ENCODE measurements at regions not wholly inside any gene's neighbourhood (a gene's known extent, or its start where the extent isn't known, plus 50 kb on each side); places are given as distances from the start of the nearest gene placed in this dataset.
A peak's percentile ranks its signal among the peaks of the same experiment; 100 is the strongest.

GRCh38 chr13:99075268-99076191, 97.7 kb upstream of the DOCK9 start:
- no peak for DNase-seq (ENCODE audit: low read depth, low spot score)
- Histone ChIP-seq H3K27ac (ENCODE audit: low read length) (no peak overlapping the region), H3K27me3 (ENCODE audit: control insufficient read depth, insufficient read depth, low read length) (no peaks in the 10 kb centered on the region), H3K4me3 (ENCODE audit: low read length) (no peak overlapping the region), H3K4me1 (ENCODE audit: control insufficient read depth, insufficient read depth, low read length) (no peaks in the 10 kb centered on the region), H3K36me3 (ENCODE audit: control insufficient read depth, insufficient read depth, low read length) (no peaks in the 10 kb centered on the region), H3K9me3 (ENCODE audit: control insufficient read depth, insufficient read depth, low read length) (no peaks in the 10 kb centered on the region)
- no CpG with 5 or more reads among the region's 1 CpG for WGBS (ENCODE audit: insufficient coverage, insufficient read length)

GRCh38 chr13:99078017-99078771, 100.3 kb upstream of the DOCK9 start:
- Histone ChIP-seq H3K4me1 (ENCODE audit: control insufficient read depth, insufficient read depth, low read length) (no peaks in the 10 kb centered on the region), H3K4me3 (ENCODE audit: low read length) (no peak overlapping the region), H3K36me3 (ENCODE audit: control insufficient read depth, insufficient read depth, low read length) (no peaks in the 10 kb centered on the region), H3K9me3 (ENCODE audit: control insufficient read depth, insufficient read depth, low read length) (no peaks in the 10 kb centered on the region), H3K27ac (ENCODE audit: low read length) (no peak overlapping the region), H3K27me3 (ENCODE audit: control insufficient read depth, insufficient read depth, low read length) (no peaks in the 10 kb centered on the region)
- WGBS (ENCODE audit: insufficient coverage, insufficient read length): no CpG with 5 or more reads among the region's 8 CpGs
- DNase-seq (ENCODE audit: low read depth, low spot score): no peak

GRCh38 chr13:99080131-99080530, 102.3 kb upstream of the DOCK9 start:
- Histone ChIP-seq H3K27me3 (ENCODE audit: control insufficient read depth, insufficient read depth, low read length) (peaks cover 9% of the 10 kb centered on the region; the same call in 1 of the 2 replicates), H3K36me3 (ENCODE audit: control insufficient read depth, insufficient read depth, low read length) (no peaks in the 10 kb centered on the region), H3K4me3 (ENCODE audit: low read length) (no peak overlapping the region), H3K4me1 (ENCODE audit: control insufficient read depth, insufficient read depth, low read length) (no peaks in the 10 kb centered on the region), H3K9me3 (ENCODE audit: control insufficient read depth, insufficient read depth, low read length) (no peaks in the 10 kb centered on the region), H3K27ac (ENCODE audit: low read length) (no peak overlapping the region)
- no CpG with 5 or more reads among the region's 2 CpGs for WGBS (ENCODE audit: insufficient coverage, insufficient read length)
- no peak for DNase-seq (ENCODE audit: low read depth, low spot score)

- no peak overlapping the region for H3K27ac ChIP-seq (ENCODE audit: low read length)
- H3K9me3 ChIP-seq (ENCODE audit: control insufficient read depth, insufficient read depth, low read length): no peaks in the 10 kb centered on the region
- WGBS (ENCODE audit: insufficient coverage, insufficient read length): no CpG with 5 or more reads among the region's 2 CpGs
- H3K4me3 ChIP-seq (ENCODE audit: low read length): no peak overlapping the region
- peaks cover 11% of the 10 kb centered on the region for H3K27me3 ChIP-seq (ENCODE audit: control insufficient read depth, insufficient read depth, low read length)
- DNase-seq (ENCODE audit: low read depth, low spot score): no peak
- 0 out of 2 replicates have a peak, but pooled peaks cover 1% of the 10 kb centered on the region for H3K4me1 ChIP-seq (ENCODE audit: control insufficient read depth, insufficient read depth, low read length)
- H3K36me3 ChIP-seq (ENCODE audit: control insufficient read depth, insufficient read depth, low read length): no peaks in the 10 kb centered on the region
These were observed 106.1 kb upstream of the DOCK9 start for GRCh38 chr13:99083981-99084380.

- no peak overlapping the region for H3K27ac ChIP-seq (ENCODE audit: low read length)
- H3K4me1 ChIP-seq (ENCODE audit: control insufficient read depth, insufficient read depth, low read length): 0 out of 2 replicates have a peak, but pooled peaks cover 1% of the 10 kb centered on the region
- peaks cover 11% of the 10 kb centered on the region for H3K27me3 ChIP-seq (ENCODE audit: control insufficient read depth, insufficient read depth, low read length)
- no peaks in the 10 kb centered on the region for H3K9me3 ChIP-seq (ENCODE audit: control insufficient read depth, insufficient read depth, low read length)
- no CpG with 5 or more reads among the region's 27 CpGs for WGBS (ENCODE audit: insufficient coverage, insufficient read length)
- DNase-seq (ENCODE audit: low read depth, low spot score): no peak
- H3K4me3 ChIP-seq (ENCODE audit: low read length): peak overlapping the region; percentile 73; the same call in 1 of the 2 replicates
- no peaks in the 10 kb centered on the region for H3K36me3 ChIP-seq (ENCODE audit: control insufficient read depth, insufficient read depth, low read length)
These were observed 107.4 kb upstream of the DOCK9 start for GRCh38 chr13:99085139-99085807.

- Histone ChIP-seq H3K4me1 (ENCODE audit: control insufficient read depth, insufficient read depth, low read length) (0 out of 2 replicates have a peak, but pooled peaks cover 1% of the 10 kb centered on the region), H3K9me3 (ENCODE audit: control insufficient read depth, insufficient read depth, low read length) (no peaks in the 10 kb centered on the region), H3K27me3 (ENCODE audit: control insufficient read depth, insufficient read depth, low read length) (peaks cover 11% of the 10 kb centered on the region), H3K27ac (ENCODE audit: low read length) (no peak overlapping the region), H3K4me3 (ENCODE audit: low read length) (peak overlapping the region; percentile 73), H3K36me3 (ENCODE audit: control insufficient read depth, insufficient read depth, low read length) (no peaks in the 10 kb centered on the region)
- no CpG with 5 or more reads among the region's 32 CpGs for WGBS (ENCODE audit: insufficient coverage, insufficient read length)
- DNase-seq (ENCODE audit: low read depth, low spot score): no peak
These were observed 108.0 kb upstream of the DOCK9 start for GRCh38 chr13:99085808-99086266.

- no peak overlapping the region for H3K27ac ChIP-seq (ENCODE audit: low read length)
- no CpG with 5 or more reads among the region's 130 CpGs for WGBS (ENCODE audit: insufficient coverage, insufficient read length)
- peaks cover 11% of the 10 kb centered on the region for H3K27me3 ChIP-seq (ENCODE audit: control insufficient read depth, insufficient read depth, low read length)
- no peaks in the 10 kb centered on the region for H3K9me3 ChIP-seq (ENCODE audit: control insufficient read depth, insufficient read depth, low read length)
- 0 out of 2 replicates have a peak, but pooled peaks cover 1% of the 10 kb centered on the region for H3K4me1 ChIP-seq (ENCODE audit: control insufficient read depth, insufficient read depth, low read length)
- no peak for DNase-seq (ENCODE audit: low read depth, low spot score)
- H3K36me3 ChIP-seq (ENCODE audit: control insufficient read depth, insufficient read depth, low read length): no peaks in the 10 kb centered on the region
- H3K4me3 ChIP-seq (ENCODE audit: low read length): peak overlapping the region; percentile 73
These were observed 108.6 kb upstream of the DOCK9 start for GRCh38 chr13:99086267-99087097.

GRCh38 chr13:99087098-99087953, 109.5 kb upstream of the DOCK9 start:
- WGBS (ENCODE audit: insufficient coverage, insufficient read length): no CpG with 5 or more reads among the region's 92 CpGs
- Histone ChIP-seq H3K4me1 (ENCODE audit: control insufficient read depth, insufficient read depth, low read length) (0 out of 2 replicates have a peak, but pooled peaks cover 1% of the 10 kb centered on the region), H3K9me3 (ENCODE audit: control insufficient read depth, insufficient read depth, low read length) (no peaks in the 10 kb centered on the region), H3K27me3 (ENCODE audit: control insufficient read depth, insufficient read depth, low read length) (peaks cover 11% of the 10 kb centered on the region), H3K4me3 (ENCODE audit: low read length) (peak overlapping the region; percentile 73), H3K36me3 (ENCODE audit: control insufficient read depth, insufficient read depth, low read length) (no peaks in the 10 kb centered on the region), H3K27ac (ENCODE audit: low read length) (no peak overlapping the region)
- peak; percentile 84 for DNase-seq (ENCODE audit: low read depth, low spot score)

- Histone ChIP-seq H3K4me1 (ENCODE audit: control insufficient read depth, insufficient read depth, low read length) (0 out of 2 replicates have a peak, but pooled peaks cover 1% of the 10 kb centered on the region), H3K9me3 (ENCODE audit: control insufficient read depth, insufficient read depth, low read length) (no peaks in the 10 kb centered on the region), H3K27me3 (ENCODE audit: control insufficient read depth, insufficient read depth, low read length) (peaks cover 11% of the 10 kb centered on the region), H3K4me3 (ENCODE audit: low read length) (peak overlapping the region; percentile 73; the same call in 1 of the 2 replicates), H3K27ac (ENCODE audit: low read length) (no peak overlapping the region), H3K36me3 (ENCODE audit: control insufficient read depth, insufficient read depth, low read length) (no peaks in the 10 kb centered on the region)
- WGBS (ENCODE audit: insufficient coverage, insufficient read length): no CpG with 5 or more reads among the region's 16 CpGs
- no peak for DNase-seq (ENCODE audit: low read depth, low spot score)
These were observed 110.2 kb upstream of the DOCK9 start for GRCh38 chr13:99087954-99088491.
